H9 (cell line): ENCODE measurements at regions not wholly inside any gene's neighbourhood (a gene's known extent, or its start where the extent isn't known, plus 50 kb on each side); places are given as distances from the start of the nearest gene placed in this dataset.

Source experiments
- DNase-seq: peaks from one replicate; pipeline ENCODE4 v3.0.0-alpha.2; 2017
- H2AFZ ChIP-seq: one replicate; pipeline ENCODE4 v1.6.1; 2013; ENCODE audit warnings: mild to moderate bottlenecking, low read length, control low read depth, moderate library complexity
- H2AK5ac ChIP-seq: 2 replicates; pipeline ENCODE4 v1.6.1; 2013; ENCODE audit warnings: low read length, control low read depth, mixed read lengths; ENCODE audit not compliant: insufficient read length
- H2BK120ac ChIP-seq: one replicate; pipeline ENCODE4 v1.6.1; 2013; ENCODE audit warnings: low read depth, mild to moderate bottlenecking, low read length, control low read depth, inconsistent platforms; ENCODE audit not compliant: poor library complexity, severe bottlenecking
- H2BK12ac ChIP-seq: 2 replicates; pipeline ENCODE4 v1.6.1; 2013; ENCODE audit warnings: low read length, control low read depth, mixed read lengths, low read depth; ENCODE audit not compliant: insufficient read length
- H2BK15ac ChIP-seq: 2 replicates; pipeline ENCODE4 v1.6.1; 2013; ENCODE audit warnings: low read depth, low read length, control low read depth
- H2BK20ac ChIP-seq: one replicate; pipeline ENCODE4 v1.6.1; 2013; ENCODE audit warnings: low read depth, mild to moderate bottlenecking, low read length, control low read depth, inconsistent platforms; ENCODE audit not compliant: poor library complexity, severe bottlenecking
- H2BK5ac ChIP-seq: 2 replicates; pipeline ENCODE4 v1.6.1; 2013; ENCODE audit warnings: low read length, control low read depth, mixed read lengths; ENCODE audit not compliant: insufficient read length
- H3K14ac ChIP-seq: 2 replicates; pipeline ENCODE4 v1.6.1; 2013; ENCODE audit warnings: low read length, control low read depth; ENCODE audit not compliant: insufficient read depth
- H3K18ac ChIP-seq: 2 replicates; pipeline ENCODE4 v1.6.1; 2013; ENCODE audit warnings: low read depth, mild to moderate bottlenecking, mixed read lengths, low read length, control low read depth; ENCODE audit not compliant: insufficient read length
- H3K23ac ChIP-seq: 2 replicates; pipeline ENCODE4 v1.6.1; 2013; ENCODE audit warnings: low read length, control low read depth, mixed read lengths, low read depth; ENCODE audit not compliant: insufficient read length
- H3K23me2 ChIP-seq: 2 replicates; pipeline ENCODE4 v1.6.1; 2013; ENCODE audit warnings: low read depth, mild to moderate bottlenecking, mixed read lengths, low read length, control low read depth; ENCODE audit not compliant: insufficient read length, poor library complexity, severe bottlenecking
- H3K27ac ChIP-seq: 2 replicates; pipeline ENCODE4 v1.5.1; 2013; ENCODE audit warnings: low read length, control low read depth, mixed read lengths, low read depth; ENCODE audit not compliant: insufficient read length
- H3K27me3 ChIP-seq: 2 replicates; pipeline ENCODE4 v1.6.1; 2013; ENCODE audit warnings: low read length, control low read depth, inconsistent platforms; ENCODE audit not compliant: insufficient read depth
- H3K4ac ChIP-seq: 2 replicates; pipeline ENCODE4 v1.6.1; 2013; ENCODE audit warnings: low read depth, mild to moderate bottlenecking, control low read depth, inconsistent platforms, low read length, moderate library complexity
- H3K4me1 ChIP-seq: 2 replicates; pipeline ENCODE4 v1.6.1; 2013; ENCODE audit warnings: low read length, control low read depth, inconsistent platforms; ENCODE audit not compliant: insufficient read depth
- H3K4me2 ChIP-seq: 2 replicates; pipeline ENCODE4 v1.6.1; 2013; ENCODE audit warnings: low read length, control low read depth, mixed read lengths; ENCODE audit not compliant: insufficient read length, insufficient read depth
- H3K56ac ChIP-seq: 2 replicates; pipeline ENCODE4 v1.6.1; 2013; ENCODE audit warnings: low read depth, mild to moderate bottlenecking, mixed read lengths, low read length, control low read depth; ENCODE audit not compliant: insufficient read length
- H3K79me1 ChIP-seq: 2 replicates; pipeline ENCODE4 v1.6.1; 2013; ENCODE audit warnings: low read depth, mild to moderate bottlenecking, moderate library complexity, low read length, control low read depth, inconsistent platforms; ENCODE audit not compliant: insufficient read depth, poor library complexity, severe bottlenecking
- H3K79me2 ChIP-seq: 2 replicates; pipeline ENCODE4 v1.6.1; 2013; ENCODE audit warnings: low read length, control low read depth, inconsistent platforms; ENCODE audit not compliant: insufficient read depth
- H3K9ac ChIP-seq: 2 replicates; pipeline ENCODE4 v1.6.1; 2013; ENCODE audit warnings: low read length, control low read depth, mixed read lengths; ENCODE audit not compliant: insufficient read length; ENCODE audit errors: extremely low read depth
- H3K9me3 ChIP-seq: one replicate; pipeline ENCODE4 v1.6.1; 2013; ENCODE audit warnings: low read depth, low read length, inconsistent platforms; ENCODE audit not compliant: control insufficient read depth
- H3T11ph ChIP-seq: one replicate; pipeline ENCODE4 v1.6.1; 2013; ENCODE audit warnings: mild to moderate bottlenecking, low read length, control low read depth, inconsistent platforms
- H4K20me1 ChIP-seq: one replicate; pipeline ENCODE4 v1.6.1; 2013; ENCODE audit not compliant: control insufficient read depth, insufficient read length, insufficient read depth
- H4K5ac ChIP-seq: 2 replicates; pipeline ENCODE4 v1.6.1; 2013; ENCODE audit warnings: low read depth, mild to moderate bottlenecking, mixed read lengths, low read length, control low read depth; ENCODE audit not compliant: insufficient read length
- H4K8ac ChIP-seq: replicated peaks from 2 replicates; pipeline ENCODE4 v1.6.1; 2013; ENCODE audit warnings: low read length, control low read depth, mixed read lengths, low read depth; ENCODE audit not compliant: insufficient read length
- H4K91ac ChIP-seq: 2 replicates; pipeline ENCODE4 v1.6.1; 2013; ENCODE audit warnings: low read depth, mild to moderate bottlenecking, moderate library complexity, mixed read lengths, low read length, control low read depth; ENCODE audit not compliant: insufficient read length
- H3K27ac Mint-ChIP-seq, 3 experiments: 2 replicates in 2 of 3; 3 replicates in 1 of 3; pipeline ENCODE4 v1.8.0; 2020 to 2021; ENCODE audit warnings: mixed read lengths in 3 of 3, mild to moderate bottlenecking in 1 of 3, moderate library complexity in 1 of 3
- H3K27me3 Mint-ChIP-seq: 2 replicates; pipeline ENCODE4 v1.8.0; 2021; ENCODE audit warnings: low read depth, mild to moderate bottlenecking, moderate library complexity, mixed read lengths
- H3K36me3 Mint-ChIP-seq, 3 experiments: 2 replicates in 2 of 3; 3 replicates in 1 of 3; pipeline ENCODE4 v1.8.0; 2020 to 2021; ENCODE audit warnings: low read depth in 3 of 3, mixed read lengths in 3 of 3; ENCODE audit not compliant: insufficient read depth in 1 of 3
- H3K4me1 Mint-ChIP-seq, 2 experiments: 2 replicates each; pipeline ENCODE4 v1.8.0; 2020; ENCODE audit warnings: mixed read lengths in 2 of 2
- H3K4me3 Mint-ChIP-seq, 2 experiments: 2 replicates in 1 of 2; 3 replicates in 1 of 2; pipeline ENCODE4 v1.8.0; 2020 to 2021; ENCODE audit warnings: mild to moderate bottlenecking in 2 of 2, mixed read lengths in 2 of 2, moderate library complexity in 1 of 2
- H3K9me3 Mint-ChIP-seq, 2 experiments: 2 replicates in 1 of 2; 3 replicates in 1 of 2; pipeline ENCODE4 v1.8.0; 2020; ENCODE audit warnings: mild to moderate bottlenecking in 2 of 2, mixed read lengths in 2 of 2, moderate library complexity in 1 of 2
- CTCF ChIP-seq: fragments of 200-600 bp; sonication (generic); conservative IDR thresholded peaks from 3 replicates; pipeline ENCODE4 v1.8.0; 2021; ENCODE audit warnings: antibody characterized with exemption, mild to moderate bottlenecking
- WGBS: extraction: QIAGEN DNeasy Blood & Tissue Kit; methylation state at CpG from one replicate; pipeline ENCODE4 v1.1.7; 2013; ENCODE audit warnings: missing lambda C conversion rate, low lambda C conversion rate, mixed read lengths; ENCODE audit not compliant: insufficient read length; ENCODE audit errors: extremely low coverage; 5-methylcytosine and 5-hydroxymethylcytosine counted together

GRCh38 chr10:44774676-44775401, 136.3 kb upstream of the TMEM72 start:
- Mint-ChIP-seq H3K27ac (no peak overlapping the region), H3K9me3 (no peaks in the 10 kb centered on the region; a peak in 1 of 5 replicates), H3K4me1 (0 out of 4 replicates have a peak, but pooled peaks cover 0 to 1% of the 10 kb centered on the region in 2 experiments), H3K27me3 (peaks cover 4% of the 10 kb centered on the region), H3K4me3 (no peak overlapping the region), H3K36me3 (no peaks in the 10 kb centered on the region)
- Histone ChIP-seq H3K23me2 (no peaks in the 10 kb centered on the region), H4K5ac (no peak overlapping the region), H2BK12ac (no peak overlapping the region), H3K4me2 (no peak overlapping the region), H3K4ac (no peak overlapping the region), H2BK5ac (no peak overlapping the region), H4K8ac (no peak overlapping the region), H2AFZ (no peak overlapping the region), H4K20me1 (no peaks in the 10 kb centered on the region), H3K9ac (no peak overlapping the region), H2AK5ac (no peak overlapping the region), H3K9me3 (no peaks in the 10 kb centered on the region), H3K23ac (no peak overlapping the region), H3K27ac (no peak overlapping the region), H3T11ph (no peak overlapping the region), H3K56ac (no peak overlapping the region), H2BK120ac (no peak overlapping the region), H3K79me1 (no peaks in the 10 kb centered on the region), H4K91ac (no peak overlapping the region), H3K27me3 (no peaks in the 10 kb centered on the region), H3K18ac (no peak overlapping the region), H2BK20ac (no peak overlapping the region), H3K79me2 (no peaks in the 10 kb centered on the region), H2BK15ac (no peak overlapping the region), H3K4me1 (no peaks in the 10 kb centered on the region), H3K14ac (no peak overlapping the region)
- DNase-seq, result no peak
- no peak for TF ChIP-seq CTCF
- WGBS, result no CpG with 5 or more reads among the region's 4 CpGs
